ENCODE measurements at regions not wholly inside any gene's neighbourhood (a gene's known extent, or its start where the extent isn't known, plus 50 kb on each side); places are given as distances from the start of the nearest gene placed in this dataset.

DNA sequence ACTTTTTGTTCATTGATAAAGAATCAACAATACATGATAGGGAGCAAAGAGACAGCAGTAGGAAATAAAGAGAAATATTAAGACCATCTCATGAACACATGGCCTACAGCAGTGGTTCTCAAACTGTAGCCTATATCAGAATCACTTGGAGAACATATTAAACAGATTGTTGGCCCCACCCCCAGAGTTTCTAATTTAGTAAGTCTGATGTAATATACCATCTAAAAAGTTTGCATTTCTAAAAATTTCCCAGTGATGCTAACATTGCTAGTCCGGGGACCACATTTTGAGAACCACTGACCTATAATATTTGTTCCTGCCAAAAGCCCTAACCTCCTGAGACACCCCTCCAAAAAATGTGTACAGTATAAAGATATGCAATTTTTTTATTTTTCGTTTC, 306.2 kb upstream of the NREP start:
- no peak overlapping the region for H2AFZ ChIP-seq (ENCODE audit: low read depth, low read length)
- H3K9me2 ChIP-seq (ENCODE audit: insufficient read depth, low read length): no peaks in the 10 kb centered on the region
- no peaks in the 10 kb centered on the region for H3K79me2 ChIP-seq (replicated peaks; ENCODE audit: insufficient read depth, low read length)
- no peaks in the 10 kb centered on the region for H3K27me3 ChIP-seq (ENCODE audit: insufficient read depth, low read depth, low read length)
- no peaks in the 10 kb centered on the region for H3K9me3 ChIP-seq (ENCODE audit: low read length)
- no peaks in the 10 kb centered on the region for H3K36me3 ChIP-seq (ENCODE audit: insufficient read depth, low read length)
- no peaks in the 10 kb centered on the region for H4K20me1 ChIP-seq (ENCODE audit: insufficient read depth)
- H3K27ac ChIP-seq (ENCODE audit: low read length): no peak overlapping the region
- no peaks in the 10 kb centered on the region for H3F3A ChIP-seq (ENCODE audit: insufficient read depth, low read length, poor library complexity, severe bottlenecking)
- H3K4me2 ChIP-seq (ENCODE audit: low read length): no peak overlapping the region
- no peak overlapping the region for H3K4me3 ChIP-seq (ENCODE audit: low read length)
- no peak overlapping the region for H3K9ac ChIP-seq (ENCODE audit: low read length)
- TF ChIP-seq RAD21 (conservative IDR thresholded peaks at IDR 0.05) (no peak), EZH2 (IDR thresholded peaks at IDR 0.05; ENCODE audit: borderline replicate concordance, insufficient read depth, low read length, poor library complexity, severe bottlenecking) (no peak), SMC3 (conservative IDR thresholded peaks at IDR 0.05; ENCODE audit: poor library complexity) (no peak), TAF1 (IDR thresholded peaks at IDR 0.05; ENCODE audit: low read depth) (no peak), REST (IDR thresholded peaks at IDR 0.05; ENCODE audit: borderline replicate concordance) (no peak), CTCF (IDR thresholded peaks at IDR 0.05; ENCODE audit: poor library complexity, severe bottlenecking) (no peak), EP300 (conservative IDR thresholded peaks at IDR 0.05; ENCODE audit: poor library complexity, severe bottlenecking) (no peak), MXI1 (conservative IDR thresholded peaks at IDR 0.05; ENCODE audit: poor library complexity, severe bottlenecking) (no peak), POLR2AphosphoS5 (IDR thresholded peaks at IDR 0.05) (no peak)

DNA sequence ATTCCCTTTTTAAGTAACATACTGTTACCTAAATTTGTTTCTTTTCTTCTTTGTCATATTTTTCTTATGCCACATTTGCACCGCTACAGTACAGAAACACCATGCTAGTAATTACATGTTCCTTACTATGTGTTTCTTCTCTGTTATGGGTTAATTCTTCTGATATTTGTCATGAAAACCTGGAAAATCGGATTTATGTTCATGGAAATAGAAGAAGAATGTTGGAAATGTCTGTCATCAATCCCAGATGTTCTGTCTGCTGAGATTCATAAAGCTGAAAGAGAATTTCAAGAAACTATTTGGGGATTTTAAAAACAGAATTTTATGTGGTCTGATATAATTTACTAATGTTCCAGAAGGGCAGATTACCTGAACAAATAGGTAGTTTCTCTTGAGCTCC, 305.2 kb upstream of the NREP start:
- H3K9me3 ChIP-seq (ENCODE audit: low read length): no peaks in the 10 kb centered on the region
- no peaks in the 10 kb centered on the region for H3K9me2 ChIP-seq (ENCODE audit: insufficient read depth, low read length)
- no peaks in the 10 kb centered on the region for H4K20me1 ChIP-seq (ENCODE audit: insufficient read depth)
- H3K27me3 ChIP-seq (ENCODE audit: insufficient read depth, low read depth, low read length): no peaks in the 10 kb centered on the region
- H3K9ac ChIP-seq (ENCODE audit: low read length): no peak overlapping the region
- no peak overlapping the region for H3K27ac ChIP-seq (ENCODE audit: low read length)
- H3K79me2 ChIP-seq (replicated peaks; ENCODE audit: insufficient read depth, low read length): no peaks in the 10 kb centered on the region
- H3K36me3 ChIP-seq (ENCODE audit: insufficient read depth, low read length): no peaks in the 10 kb centered on the region
- H2AFZ ChIP-seq (ENCODE audit: low read depth, low read length): no peak overlapping the region
- TF ChIP-seq MXI1 (conservative IDR thresholded peaks at IDR 0.05; ENCODE audit: poor library complexity, severe bottlenecking) (no peak), REST (IDR thresholded peaks at IDR 0.05; ENCODE audit: borderline replicate concordance) (no peak), EZH2 (IDR thresholded peaks at IDR 0.05; ENCODE audit: borderline replicate concordance, insufficient read depth, low read length, poor library complexity, severe bottlenecking) (no peak), TAF1 (IDR thresholded peaks at IDR 0.05; ENCODE audit: low read depth) (no peak), SMC3 (conservative IDR thresholded peaks at IDR 0.05; ENCODE audit: poor library complexity) (no peak), POLR2AphosphoS5 (IDR thresholded peaks at IDR 0.05) (no peak), CTCF (IDR thresholded peaks at IDR 0.05; ENCODE audit: poor library complexity, severe bottlenecking) (no peak), RAD21 (conservative IDR thresholded peaks at IDR 0.05) (no peak), EP300 (conservative IDR thresholded peaks at IDR 0.05; ENCODE audit: poor library complexity, severe bottlenecking) (no peak)
- no peaks in the 10 kb centered on the region for H3F3A ChIP-seq (ENCODE audit: insufficient read depth, low read length, poor library complexity, severe bottlenecking)
- H3K4me2 ChIP-seq (ENCODE audit: low read length): no peak overlapping the region
- no peak overlapping the region for H3K4me3 ChIP-seq (ENCODE audit: low read length)

Measured in neural cell (in vitro differentiated cells).